HepG2 (cell line): ENCODE measurements at regions not wholly inside any gene's neighbourhood (a gene's known extent, or its start where the extent isn't known, plus 50 kb on each side); places are given as distances from the start of the nearest gene placed in this dataset.

ENCODE experiments used
- ATAC-seq: fragments of 200-7000 bp; cut with Tn5 transposase; 3 replicates; pipeline ENCODE4 v1.9.1; 2020; ENCODE audit warnings: mild to moderate bottlenecking, moderate library complexity
- BruUV-seq: library from RNA; stranded (reverse); fragments of 400-500 nt; replicated peaks from 2 replicates; lab custom pipeline; 2021; lab: Mats Ljungman, UMichigan
- CTCF ChIA-PET: fragments of 300-600 bp; formaldehyde crosslinking; extraction: SDS; loops from one replicate; lab custom pipeline; 2021; ENCODE audit warnings: low total read pairs, inconsistent platforms, low intra/inter-chr PET ratio; lab: Yijun Ruan, JAX
- POLR2A ChIA-PET: fragments of 350-600 bp; sonication (Branson Sonifier 250); formaldehyde crosslinking; loops from one replicate; lab custom pipeline; 2020; ENCODE audit warnings: antibody characterized with exemption, inconsistent platforms; lab: Yijun Ruan, JAX
- DNase-seq: peaks from one replicate; pipeline ENCODE4 v3.0.0-alpha.2; 2015; ENCODE audit warnings: low spot score
- FAIRE-seq: peaks from 3 replicates; lab custom pipeline; 2011; peaks lifted over from hg19 to GRCh38; lab: Jason Lieb, UNC
- H2AFZ ChIP-seq: one replicate; pipeline ENCODE4 v1.6.1; 2011; ENCODE audit warnings: low read length, inconsistent platforms
- H3K27ac ChIP-seq: fragments of 300-600 bp; 3 replicates; pipeline ENCODE4 v1.8.0; 2011; ENCODE audit warnings: mixed run types, mild to moderate bottlenecking, mixed read lengths, low read length, inconsistent platforms; ENCODE audit not compliant: insufficient read depth; ENCODE audit errors: extremely low read length
- H3K27me3 ChIP-seq, 2 experiments: fragments of 200-600 bp in 1 of 2; 2 replicates in 1 of 2; 3 replicates in 1 of 2; pipeline versions ENCODE4 v1.6.0 to v1.8.0; 2011; ENCODE audit warnings: low read length in 2 of 2, mild to moderate bottlenecking in 2 of 2, moderate library complexity in 2 of 2, inconsistent platforms in 1 of 2; ENCODE audit not compliant: insufficient read depth in 2 of 2, control insufficient read depth in 1 of 2
- H3K36me3 ChIP-seq, 2 experiments: fragments of 200-600 bp in 1 of 2; replicated peaks in 1 of 2; 2 replicates in 1 of 2; 3 replicates in 1 of 2; pipeline versions ENCODE4 v1.5.1 to v1.8.0; 2011; ENCODE audit warnings: low read length in 2 of 2, inconsistent platforms in 1 of 2; ENCODE audit not compliant: insufficient read depth in 2 of 2, control insufficient read depth in 1 of 2
- H3K4me1 ChIP-seq: 2 replicates; pipeline ENCODE4 v1.5.1; 2012; ENCODE audit warnings: low read length, inconsistent platforms; ENCODE audit not compliant: insufficient read depth
- H3K4me2 ChIP-seq: 2 replicates; pipeline ENCODE4 v1.6.0; 2011; ENCODE audit warnings: low read depth, low read length, inconsistent platforms
- H3K4me3 ChIP-seq, 3 experiments: fragments of 200-600 bp in 1 of 3; sonication (generic), shearing (Covaris generic) in 1 of 3; replicated peaks in 1 of 3; 2 replicates each; pipeline ENCODE4 v1.5.1; 2011 to 2016; ENCODE audit warnings: low read length in 3 of 3, inconsistent platforms in 2 of 3, low read depth in 2 of 3, mild to moderate bottlenecking in 2 of 3, control low read depth in 1 of 3, mixed read lengths in 1 of 3; ENCODE audit not compliant: insufficient read depth in 1 of 3
- H3K79me2 ChIP-seq: one replicate; pipeline ENCODE4 v1.6.1; 2011; ENCODE audit warnings: low read length, inconsistent platforms; ENCODE audit not compliant: insufficient read depth
- H3K9ac ChIP-seq: 2 replicates; pipeline ENCODE4 v1.6.0; 2011; ENCODE audit warnings: mild to moderate bottlenecking, low read depth, low read length, inconsistent platforms; ENCODE audit not compliant: insufficient read depth
- H3K9me3 ChIP-seq: 2 replicates; pipeline ENCODE4 v1.5.1; 2012; ENCODE audit warnings: mild to moderate bottlenecking, low read length
- H4K20me1 ChIP-seq: 2 replicates; pipeline ENCODE4 v1.6.0; 2011; ENCODE audit warnings: inconsistent platforms, mild to moderate bottlenecking, low read length, moderate library complexity; ENCODE audit not compliant: insufficient read depth
- ADNP ChIP-seq: sonication (generic); formaldehyde crosslinking; IDR thresholded peaks from 2 replicates; pipeline ENCODE4 v1.4.0; 2020; ENCODE audit warnings: missing genetic modification reagents
- CEBPB ChIP-seq: IDR thresholded peaks from 2 replicates; pipeline ENCODE4 v1.6.1; 2011; ENCODE audit warnings: low read depth, low read length, improper control_type of control experiment, borderline replicate concordance
- CREBL2 ChIP-seq: sonication (generic); formaldehyde crosslinking; IDR thresholded peaks from 2 replicates; pipeline ENCODE4 v1.8.1; 2023; ENCODE audit warnings: missing genetic modification reagents, mild to moderate bottlenecking, borderline replicate concordance
- EEA1 ChIP-seq: sonication (generic); formaldehyde crosslinking; IDR thresholded peaks from 2 replicates; pipeline ENCODE4 v1.5.1; 2020; ENCODE audit warnings: mild to moderate bottlenecking, missing genetic modification reagents, borderline replicate concordance
- EP300 ChIP-seq, 3 experiments: sonication (generic) in 1 of 3; formaldehyde crosslinking in 1 of 3; IDR thresholded peaks; 2 replicates each; pipeline versions ENCODE4 v1.5.1 to v1.6.1; 2011 to 2020; ENCODE audit warnings: low read depth in 2 of 3, low read length in 2 of 3, borderline replicate concordance in 1 of 3, improper control_type of control experiment in 1 of 3, mild to moderate bottlenecking in 1 of 3, missing genetic modification reagents in 1 of 3, moderate library complexity in 1 of 3
- HCFC1 ChIP-seq: fragments of 150-350 bp; IDR thresholded peaks from 2 replicates; pipeline ENCODE4 v1.6.1; 2014; ENCODE audit warnings: low read depth, low read length
- HOMEZ ChIP-seq: IDR thresholded peaks from 2 replicates; pipeline ENCODE4 v1.6.1; 2016; ENCODE audit warnings: low read depth
- MAFG ChIP-seq: sonication (generic); formaldehyde crosslinking; IDR thresholded peaks from 2 replicates; pipeline ENCODE4 v1.5.1; 2020; ENCODE audit warnings: mild to moderate bottlenecking, missing genetic modification reagents
- MIER2 ChIP-seq: IDR thresholded peaks from 2 replicates; pipeline ENCODE4 v1.6.1; 2016; ENCODE audit warnings: missing biosample characterization, missing genetic modification reagents
- MXI1 ChIP-seq: IDR thresholded peaks from 3 replicates; pipeline ENCODE4 v1.6.1; 2012; ENCODE audit warnings: low read depth, low read length, inconsistent platforms, borderline replicate concordance
- ZNF367 ChIP-seq: sonication (generic); formaldehyde crosslinking; IDR thresholded peaks from 2 replicates; pipeline ENCODE4 v1.4.0; 2020; ENCODE audit warnings: missing genetic modification reagents, borderline replicate concordance
- ZNF639 ChIP-seq: conservative IDR thresholded peaks from 2 replicates; pipeline ENCODE4 v1.6.1; 2018; ENCODE audit warnings: missing genetic modification reagents
- ZNF720 ChIP-seq: sonication (generic); formaldehyde crosslinking; IDR thresholded peaks from 2 replicates; pipeline ENCODE4 v1.4.0; 2020; ENCODE audit warnings: missing genetic modification reagents
- ZSCAN22 ChIP-seq: sonication (generic); formaldehyde crosslinking; IDR thresholded peaks from 2 replicates; pipeline ENCODE4 v1.4.0; 2020; ENCODE audit warnings: mild to moderate bottlenecking, missing genetic modification reagents
- WGBS: methylation state at CpG from one replicate; pipeline ENCODE4 v1.1.6; 2017; ENCODE audit warnings: low lambda C conversion rate; 5-methylcytosine and 5-hydroxymethylcytosine counted together
- in situ Hi-C: cut with HindIII; loops from 2 replicates; pipeline ENCODE4 v1.10.0; 2017; ENCODE audit warnings: low pct_unique_long_range_greater_than_20kb; ENCODE audit not compliant: extremely low pct_ligation_motif_present
- intact Hi-C: fragments of 100-400 bp; cut with micrococcal nuclease; formaldehyde crosslinking; loops from one replicate; pipeline ENCODE4 v1.10.0; 2022; ENCODE audit not compliant: unreplicated experiment
- TF ChIP-seq, protein P1 (sequence below): sonication (generic); formaldehyde crosslinking; IDR thresholded peaks from 2 replicates; pipeline ENCODE4 v1.5.0; 2020; ENCODE audit warnings: mild to moderate bottlenecking, missing genetic modification reagents
- TF ChIP-seq, protein P2 (sequence below): sonication (generic); formaldehyde crosslinking; IDR thresholded peaks from 2 replicates; pipeline ENCODE4 v1.4.0; 2020; ENCODE audit warnings: missing genetic modification reagents
- TF ChIP-seq, protein P3 (sequence below): IDR thresholded peaks from 2 replicates; pipeline ENCODE4 v1.6.1; 2016; ENCODE audit warnings: missing biosample characterization, missing genetic modification reagents, low read depth

GRCh38 chr15:66634540-66634939 is 67.5 kb upstream of the SMAD6 start (continued):
- TF ChIP-seq, protein P1, sequence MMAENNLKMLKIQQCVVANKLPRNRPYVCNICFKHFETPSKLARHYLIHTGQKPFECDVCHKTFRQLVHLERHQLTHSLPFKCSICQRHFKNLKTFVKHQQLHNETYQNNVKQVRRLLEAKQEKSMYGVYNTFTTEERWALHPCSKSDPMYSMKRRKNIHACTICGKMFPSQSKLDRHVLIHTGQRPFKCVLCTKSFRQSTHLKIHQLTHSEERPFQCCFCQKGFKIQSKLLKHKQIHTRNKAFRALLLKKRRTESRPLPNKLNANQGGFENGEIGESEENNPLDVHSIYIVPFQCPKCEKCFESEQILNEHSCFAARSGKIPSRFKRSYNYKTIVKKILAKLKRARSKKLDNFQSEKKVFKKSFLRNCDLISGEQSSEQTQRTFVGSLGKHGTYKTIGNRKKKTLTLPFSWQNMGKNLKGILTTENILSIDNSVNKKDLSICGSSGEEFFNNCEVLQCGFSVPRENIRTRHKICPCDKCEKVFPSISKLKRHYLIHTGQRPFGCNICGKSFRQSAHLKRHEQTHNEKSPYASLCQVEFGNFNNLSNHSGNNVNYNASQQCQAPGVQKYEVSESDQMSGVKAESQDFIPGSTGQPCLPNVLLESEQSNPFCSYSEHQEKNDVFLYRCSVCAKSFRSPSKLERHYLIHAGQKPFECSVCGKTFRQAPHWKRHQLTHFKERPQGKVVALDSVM = no peak
- TF ChIP-seq ZNF639 (CRISPR knock-in tag) (no peak), HOMEZ (no peak), HCFC1 (no peak), MAFG (CRISPR knock-in tag) (no peak), ZNF720 (CRISPR knock-in tag) (no peak), CREBL2 (no peak), ZNF367 (no peak), MIER2 (no peak)

DNA sequence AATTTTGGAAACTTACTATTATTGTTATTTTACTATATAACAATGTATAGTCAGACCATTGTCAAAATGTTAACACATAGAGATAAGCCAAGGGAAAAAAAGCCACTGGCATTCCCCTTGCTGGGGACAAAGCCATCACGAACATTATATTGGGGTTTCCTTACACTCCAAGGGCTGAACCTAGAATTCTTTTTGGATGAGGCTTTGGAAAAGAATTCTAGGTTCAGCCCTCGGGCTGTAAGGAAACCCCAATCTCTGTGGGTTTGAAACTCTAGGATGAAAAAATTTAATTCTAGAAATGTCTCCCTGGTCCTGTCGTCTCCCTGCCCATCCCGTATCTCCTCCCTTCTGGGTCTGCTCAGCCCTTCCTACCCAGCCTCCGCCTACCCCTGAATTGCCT is 67.0 kb upstream of the SMAD6 start:
- intact Hi-C loops = no loop called here
- no peak overlapping the region for H3K27ac ChIP-seq
- no peaks in the 10 kb centered on the region for H3K9me3 ChIP-seq
- no peaks in the 10 kb centered on the region for H3K4me1 ChIP-seq
- CTCF ChIA-PET = no interaction called here
- ATAC-seq (no peak), FAIRE-seq (no peak), DNase-seq (no peak)
- no peaks in the 10 kb centered on the region for H3K36me3 ChIP-seq
- no peak overlapping the region for H3K4me2 ChIP-seq
- WGBS = 60% methylated on average over 5 of the region's 5 CpGs
- no peaks in the 10 kb centered on the region for H4K20me1 ChIP-seq
- H3K27me3 ChIP-seq = peaks cover 0 to 3% of the 10 kb centered on the region in 2 experiments; a peak in 1 of 5 replicates
- POLR2A ChIA-PET = no interaction called here
- no TSS peak for BruUV-seq
- no peak overlapping the region for H2AFZ ChIP-seq
- H3K79me2 ChIP-seq = no peaks in the 10 kb centered on the region
- no peak overlapping the region for H3K9ac ChIP-seq
- no peak overlapping the region for H3K4me3 ChIP-seq
- in situ Hi-C loops = no loop called here
- TF ChIP-seq ADNP (CRISPR knock-in tag) (no peak), EEA1 (CRISPR knock-in tag) (no peak), EP300 (IDR thresholded peaks at IDR 0.05; ENCODE audit: low read depth in 2 of 2, low read length in 2 of 2) (no peak), EP300 (CRISPR knock-in tag; IDR thresholded peaks at IDR 0.05; ENCODE audit: borderline replicate concordance) (no peak), ZSCAN22 (CRISPR knock-in tag) (no peak), HCFC1 (no peak), CEBPB (no peak), MXI1 (no peak)
- TF ChIP-seq, protein P2, sequence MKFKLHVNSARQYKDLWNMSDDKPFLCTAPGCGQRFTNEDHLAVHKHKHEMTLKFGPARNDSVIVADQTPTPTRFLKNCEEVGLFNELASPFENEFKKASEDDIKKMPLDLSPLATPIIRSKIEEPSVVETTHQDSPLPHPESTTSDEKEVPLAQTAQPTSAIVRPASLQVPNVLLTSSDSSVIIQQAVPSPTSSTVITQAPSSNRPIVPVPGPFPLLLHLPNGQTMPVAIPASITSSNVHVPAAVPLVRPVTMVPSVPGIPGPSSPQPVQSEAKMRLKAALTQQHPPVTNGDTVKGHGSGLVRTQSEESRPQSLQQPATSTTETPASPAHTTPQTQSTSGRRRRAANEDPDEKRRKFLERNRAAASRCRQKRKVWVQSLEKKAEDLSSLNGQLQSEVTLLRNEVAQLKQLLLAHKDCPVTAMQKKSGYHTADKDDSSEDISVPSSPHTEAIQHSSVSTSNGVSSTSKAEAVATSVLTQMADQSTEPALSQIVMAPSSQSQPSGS = no peak
- TF ChIP-seq, protein P3, sequence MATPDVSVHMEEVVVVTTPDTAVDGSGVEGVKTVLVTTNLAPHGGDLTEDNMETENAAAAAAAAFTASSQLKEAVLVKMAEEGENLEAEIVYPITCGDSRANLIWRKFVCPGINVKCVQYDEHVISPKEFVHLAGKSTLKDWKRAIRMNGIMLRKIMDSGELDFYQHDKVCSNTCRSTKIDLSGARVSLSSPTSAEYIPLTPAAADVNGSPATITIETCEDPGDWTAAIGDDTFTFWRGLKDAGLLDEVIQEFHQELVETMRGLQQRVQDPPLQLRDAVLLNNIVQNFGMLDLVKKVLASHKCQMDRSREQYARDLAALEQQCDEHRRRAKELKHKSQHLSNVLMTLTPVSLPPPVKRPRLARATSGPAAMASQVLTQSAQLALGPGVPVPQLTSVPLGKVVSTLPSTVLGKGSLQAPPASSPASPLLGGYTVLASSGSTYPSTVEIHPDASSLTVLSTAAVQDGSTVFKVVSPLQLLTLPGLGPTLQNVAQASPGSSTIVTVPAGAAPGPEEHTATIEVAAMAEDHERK (CRISPR knock-in tag) = no peak
